ENCODE measurements at regions not wholly inside any gene's neighbourhood (a gene's known extent, or its start where the extent isn't known, plus 50 kb on each side); places are given as distances from the start of the nearest gene placed in this dataset.

DNA sequence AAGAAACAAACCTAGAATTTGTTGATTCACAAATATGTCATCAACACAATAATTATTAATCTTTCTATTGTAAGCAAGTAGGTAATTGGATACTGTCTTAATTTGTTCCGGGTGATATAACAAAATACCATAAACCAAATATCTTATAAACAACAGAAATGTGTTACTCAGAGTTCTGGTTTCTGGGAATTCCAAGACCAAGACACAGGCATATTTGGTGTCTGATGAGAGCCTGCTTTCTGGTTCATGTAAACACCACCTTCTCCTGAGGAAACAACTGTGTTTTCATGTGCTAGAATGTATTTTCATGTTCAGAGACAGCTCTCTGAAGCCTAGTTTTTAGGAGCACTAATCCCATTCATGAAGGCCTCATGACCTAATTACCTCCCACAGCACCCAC, 1819.5 kb downstream of the SLITRK5 start:
- no peak for TF ChIP-seq POLR2A (IDR thresholded peaks at IDR 0.05)
- TF ChIP-seq, protein P1, sequence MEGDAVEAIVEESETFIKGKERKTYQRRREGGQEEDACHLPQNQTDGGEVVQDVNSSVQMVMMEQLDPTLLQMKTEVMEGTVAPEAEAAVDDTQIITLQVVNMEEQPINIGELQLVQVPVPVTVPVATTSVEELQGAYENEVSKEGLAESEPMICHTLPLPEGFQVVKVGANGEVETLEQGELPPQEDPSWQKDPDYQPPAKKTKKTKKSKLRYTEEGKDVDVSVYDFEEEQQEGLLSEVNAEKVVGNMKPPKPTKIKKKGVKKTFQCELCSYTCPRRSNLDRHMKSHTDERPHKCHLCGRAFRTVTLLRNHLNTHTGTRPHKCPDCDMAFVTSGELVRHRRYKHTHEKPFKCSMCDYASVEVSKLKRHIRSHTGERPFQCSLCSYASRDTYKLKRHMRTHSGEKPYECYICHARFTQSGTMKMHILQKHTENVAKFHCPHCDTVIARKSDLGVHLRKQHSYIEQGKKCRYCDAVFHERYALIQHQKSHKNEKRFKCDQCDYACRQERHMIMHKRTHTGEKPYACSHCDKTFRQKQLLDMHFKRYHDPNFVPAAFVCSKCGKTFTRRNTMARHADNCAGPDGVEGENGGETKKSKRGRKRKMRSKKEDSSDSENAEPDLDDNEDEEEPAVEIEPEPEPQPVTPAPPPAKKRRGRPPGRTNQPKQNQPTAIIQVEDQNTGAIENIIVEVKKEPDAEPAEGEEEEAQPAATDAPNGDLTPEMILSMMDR (IDR thresholded peaks at IDR 0.05) = no peak
